Choroid plexus epithelial cell (primary cell): ENCODE measurements at regions not wholly inside any gene's neighbourhood (a gene's known extent, or its start where the extent isn't known, plus 50 kb on each side); places are given as distances from the start of the nearest gene placed in this dataset.

Experiments
- DNase-seq: peaks from one replicate; pipeline ENCODE4 v3.0.0-alpha.2; 2010; ENCODE audit warnings: low read depth
- H3K4me3 ChIP-seq: 2 replicates; pipeline ENCODE4 v1.5.1; 2011; ENCODE audit warnings: low read depth, mild to moderate bottlenecking, control low read depth, low read length, moderate library complexity
- TF ChIP-seq, protein P1 (sequence below): conservative IDR thresholded peaks from 2 replicates; pipeline ENCODE4 v1.5.1; 2011; ENCODE audit warnings: low read depth, mild to moderate bottlenecking, control low read depth, inconsistent platforms, low read length, moderate library complexity

GRCh38 chr6:155975506-155975905 lies 519.9 kb upstream of the NOX3 start:
- H3K4me3 ChIP-seq, result no peak overlapping the region
- TF ChIP-seq, protein P1, sequence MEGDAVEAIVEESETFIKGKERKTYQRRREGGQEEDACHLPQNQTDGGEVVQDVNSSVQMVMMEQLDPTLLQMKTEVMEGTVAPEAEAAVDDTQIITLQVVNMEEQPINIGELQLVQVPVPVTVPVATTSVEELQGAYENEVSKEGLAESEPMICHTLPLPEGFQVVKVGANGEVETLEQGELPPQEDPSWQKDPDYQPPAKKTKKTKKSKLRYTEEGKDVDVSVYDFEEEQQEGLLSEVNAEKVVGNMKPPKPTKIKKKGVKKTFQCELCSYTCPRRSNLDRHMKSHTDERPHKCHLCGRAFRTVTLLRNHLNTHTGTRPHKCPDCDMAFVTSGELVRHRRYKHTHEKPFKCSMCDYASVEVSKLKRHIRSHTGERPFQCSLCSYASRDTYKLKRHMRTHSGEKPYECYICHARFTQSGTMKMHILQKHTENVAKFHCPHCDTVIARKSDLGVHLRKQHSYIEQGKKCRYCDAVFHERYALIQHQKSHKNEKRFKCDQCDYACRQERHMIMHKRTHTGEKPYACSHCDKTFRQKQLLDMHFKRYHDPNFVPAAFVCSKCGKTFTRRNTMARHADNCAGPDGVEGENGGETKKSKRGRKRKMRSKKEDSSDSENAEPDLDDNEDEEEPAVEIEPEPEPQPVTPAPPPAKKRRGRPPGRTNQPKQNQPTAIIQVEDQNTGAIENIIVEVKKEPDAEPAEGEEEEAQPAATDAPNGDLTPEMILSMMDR, result no peak
- no peak for DNase-seq

DNA sequence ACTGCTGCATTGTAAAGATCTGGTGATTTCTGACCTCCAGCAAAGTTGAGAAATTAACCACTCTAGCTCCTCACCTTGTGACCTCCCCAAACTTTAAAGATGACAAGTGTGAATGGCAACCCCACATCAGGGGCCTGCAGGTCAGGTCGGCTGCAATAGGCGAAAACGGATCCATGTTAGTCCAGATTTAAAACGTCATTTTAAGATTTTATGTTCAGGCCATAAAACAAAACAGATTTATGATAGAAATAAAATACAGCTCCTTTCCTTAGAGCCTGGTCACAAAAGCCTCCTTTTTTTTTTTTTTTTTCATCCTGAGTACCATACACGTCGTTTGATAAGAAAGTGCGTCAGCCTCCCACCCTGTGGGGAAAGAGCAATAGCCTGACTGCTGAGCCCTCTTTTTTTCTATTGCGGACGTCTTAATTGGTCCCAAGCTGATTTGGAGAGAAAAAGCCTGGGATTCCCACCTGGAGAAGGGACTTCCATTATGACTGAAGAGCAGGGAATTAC lies 519.2 kb upstream of the NOX3 start:
- no peak overlapping the region for H3K4me3 ChIP-seq
- TF ChIP-seq, protein P1, result no peak
- DNase-seq, result no peak

DNA sequence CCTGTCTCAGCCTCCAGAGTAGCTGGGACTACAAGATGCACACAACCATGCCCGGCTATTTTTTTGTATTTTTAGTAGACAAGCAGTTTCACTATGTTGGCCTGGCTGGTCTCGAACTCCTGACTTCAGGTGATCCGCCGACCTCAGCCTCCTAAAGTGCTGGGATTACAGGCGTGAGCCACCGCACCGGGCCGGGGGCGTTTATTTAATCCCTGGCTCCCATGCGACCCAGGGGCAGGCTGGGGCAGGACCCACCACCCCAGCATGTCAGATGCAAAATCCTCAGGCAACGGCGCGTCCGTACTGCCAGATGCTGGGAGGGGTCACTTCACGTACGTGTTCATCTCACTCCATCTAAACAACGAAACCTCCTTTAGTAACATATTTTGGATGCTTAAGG lies 518.7 kb upstream of the NOX3 start:
- no peak for DNase-seq
- no peak overlapping the region for H3K4me3 ChIP-seq
- TF ChIP-seq, protein P1, result no peak

GRCh38 chr6:155970876-155971708 lies 515.5 kb upstream of the NOX3 start:
- no peak for DNase-seq
- TF ChIP-seq, protein P1, result no peak
- no peak overlapping the region for H3K4me3 ChIP-seq

DNA sequence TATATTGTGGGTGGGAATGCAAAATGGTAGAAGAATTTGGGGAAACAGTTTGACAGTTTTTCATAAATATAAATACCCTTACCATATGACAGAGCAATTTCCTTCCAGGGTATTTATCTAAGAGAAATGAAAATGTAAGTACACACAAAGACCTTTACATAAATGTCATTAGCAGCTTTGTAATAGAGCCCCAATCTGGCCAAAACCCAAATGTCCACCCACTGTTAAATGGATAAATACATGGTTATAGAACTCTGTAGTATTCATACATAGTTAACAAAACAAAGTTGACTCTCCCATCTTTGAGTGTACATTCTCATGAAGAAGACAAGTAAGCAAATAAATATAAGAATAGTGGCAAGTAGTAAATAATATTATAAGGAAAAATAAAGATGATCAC lies 514.8 kb upstream of the NOX3 start:
- no peak for DNase-seq
- TF ChIP-seq, protein P1, result no peak
- H3K4me3 ChIP-seq, result no peak overlapping the region

GRCh38 chr6:155968921-155969320 lies 513.3 kb upstream of the NOX3 start:
- TF ChIP-seq, protein P1, result no peak

DNA sequence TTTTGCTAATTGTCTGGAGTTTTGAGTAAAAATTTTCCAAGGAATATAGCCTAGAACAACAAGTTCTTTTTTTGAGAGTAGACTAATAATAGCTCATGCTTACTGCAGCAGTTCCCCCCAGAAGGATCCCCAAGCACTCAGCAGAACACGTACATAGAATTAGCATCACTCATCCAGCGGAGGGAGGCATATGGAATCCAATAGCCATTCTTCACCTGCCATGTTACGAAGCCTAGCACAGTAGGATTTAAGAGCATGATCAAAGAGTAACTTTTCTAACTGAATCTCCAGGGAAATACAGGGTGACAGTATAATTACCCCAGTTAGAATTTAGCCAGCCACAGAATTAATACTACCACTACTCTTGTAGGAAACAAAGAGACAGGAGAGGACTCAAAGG lies 511.7 kb upstream of the NOX3 start:
- no peak for DNase-seq
- TF ChIP-seq, protein P1, result no peak
- no peak overlapping the region for H3K4me3 ChIP-seq

More at GRCh38 chr6:155968921-155969320, 513.3 kb upstream of the NOX3 start:
- no peak overlapping the region for H3K4me3 ChIP-seq
- DNase-seq, result no peak
